ENCODE measurements at regions not wholly inside any gene's neighbourhood (a gene's known extent, or its start where the extent isn't known, plus 50 kb on each side); places are given as distances from the start of the nearest gene placed in this dataset.

- no peak for DNase-seq (ENCODE audit: low spot score in 2 of 2)
- no peak overlapping the region for H3K27ac ChIP-seq
- intact Hi-C loops (cut with DNase I): no loop called here
- H3K27me3 ChIP-seq: no peaks in the 10 kb centered on the region
- H3K36me3 ChIP-seq: no peaks in the 10 kb centered on the region
- no peak overlapping the region for H3K4me3 ChIP-seq
- no peak for TF ChIP-seq CTCF (IDR thresholded peaks at IDR 0.05)
- no peaks in the 10 kb centered on the region for H3K4me1 ChIP-seq
- H3K9me3 ChIP-seq: no peaks in the 10 kb centered on the region
These were observed 135.9 kb upstream of the LINGO1 start for GRCh38 chr15:77768521-77769078.

DNA sequence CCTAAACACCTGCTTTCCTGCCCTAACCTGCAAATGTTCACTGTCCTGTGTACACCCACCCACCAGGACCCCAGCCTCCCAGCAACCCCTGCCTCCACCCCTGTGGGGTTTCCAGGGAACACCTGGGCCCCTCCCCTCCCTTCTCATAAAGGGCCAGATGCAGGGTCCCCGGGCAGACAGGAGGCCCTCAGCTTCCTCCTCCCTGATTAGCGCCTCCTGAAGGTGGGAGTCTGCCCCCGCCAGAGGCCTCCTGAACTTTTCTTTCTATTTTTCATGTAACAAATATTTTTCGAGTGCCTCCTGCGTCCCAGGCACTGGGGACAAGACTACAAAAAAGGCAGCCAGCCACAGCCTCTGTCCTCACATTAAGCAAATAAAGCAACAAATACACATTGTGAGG is 135.4 kb upstream of the LINGO1 start:
- H3K27me3 ChIP-seq: no peaks in the 10 kb centered on the region
- intact Hi-C loops (cut with DNase I): no loop called here
- DNase-seq (ENCODE audit: low spot score in 2 of 2): no peak

DNA sequence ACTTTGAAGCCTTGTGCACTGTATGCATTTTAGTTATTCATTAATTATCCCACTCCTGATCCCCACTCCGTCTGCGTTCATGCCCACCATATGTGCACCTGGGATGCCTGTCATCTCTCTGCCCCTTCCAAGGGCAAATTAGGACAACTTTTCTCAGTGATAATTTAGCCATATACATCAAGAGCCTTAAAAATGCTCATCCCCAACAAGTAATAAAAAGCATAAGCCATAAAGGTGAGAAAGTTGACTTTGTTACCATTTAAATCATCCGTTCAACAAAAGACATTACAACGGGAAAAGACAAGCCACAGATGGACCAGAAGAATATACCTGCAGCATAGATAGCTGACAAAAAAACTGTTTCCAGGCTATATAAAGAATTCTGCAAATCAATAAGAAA is 131.4 kb upstream of the LINGO1 start:
- H3K9me3 ChIP-seq: no peaks in the 10 kb centered on the region
- intact Hi-C loops (cut with DNase I): no loop called here
- TF ChIP-seq CTCF (IDR thresholded peaks at IDR 0.05): no peak
- peaks cover 0 to 4% of the 10 kb centered on the region in 2 donors for H3K4me1 ChIP-seq
- no peak for DNase-seq (ENCODE audit: low spot score in 2 of 2)
- H3K4me3 ChIP-seq: no peak overlapping the region
- H3K36me3 ChIP-seq: no peaks in the 10 kb centered on the region
- no peaks in the 10 kb centered on the region for H3K27me3 ChIP-seq
- H3K27ac ChIP-seq: no peak overlapping the region

More for the DNA sequence above, 135.4 kb upstream of the LINGO1 start:
- Histone ChIP-seq H3K4me3 (no peak overlapping the region), H3K36me3 (no peaks in the 10 kb centered on the region), H3K4me1 (no peaks in the 10 kb centered on the region), H3K27ac (no peak overlapping the region), H3K9me3 (no peaks in the 10 kb centered on the region)
- no peak for TF ChIP-seq CTCF (IDR thresholded peaks at IDR 0.05)

GRCh38 chr15:77762747-77763355 is 130.1 kb upstream of the LINGO1 start:
- DNase-seq (ENCODE audit: low spot score in 2 of 2): no peak
- no peak overlapping the region for H3K4me3 ChIP-seq
- no peaks in the 10 kb centered on the region for H3K9me3 ChIP-seq
- no peaks in the 10 kb centered on the region for H3K27me3 ChIP-seq
- H3K27ac ChIP-seq: no peak overlapping the region
- H3K36me3 ChIP-seq: no peaks in the 10 kb centered on the region
- no peak for TF ChIP-seq CTCF (IDR thresholded peaks at IDR 0.05)
- intact Hi-C loops (cut with DNase I): no loop called here
- peaks cover 0 to 4% of the 10 kb centered on the region in 2 donors for H3K4me1 ChIP-seq

GRCh38 chr15:77759896-77760592 is 127.3 kb upstream of the LINGO1 start:
- Histone ChIP-seq H3K9me3 (no peaks in the 10 kb centered on the region), H3K36me3 (no peaks in the 10 kb centered on the region), H3K4me3 (no peak overlapping the region), H3K27me3 (no peaks in the 10 kb centered on the region), H3K4me1 (peaks cover 0 to 4% of the 10 kb centered on the region in 2 donors), H3K27ac (no peak overlapping the region)
- no peak for TF ChIP-seq CTCF (IDR thresholded peaks at IDR 0.05)
- DNase-seq (ENCODE audit: low spot score in 2 of 2): no peak
- intact Hi-C loops (cut with DNase I): no loop called here

Data from ascending aorta (tissue), 2 donors.